Thyroid gland (tissue), 4 donors: ENCODE measurements at regions not wholly inside any gene's neighbourhood (a gene's known extent, or its start where the extent isn't known, plus 50 kb on each side); places are given as distances from the start of the nearest gene placed in this dataset.

Experiments used
- CTCF ChIP-seq, 6 experiments: fragments of 200-600 bp in 3 of 6; fragments of 450-650 bp in 3 of 6; sonication (generic) in 3 of 6; IDR thresholded peaks; one replicate each; pipeline ENCODE4 v1.5.1; 2016 to 2019; ENCODE audit warnings: antibody characterized with exemption in 6 of 6, mild to moderate bottlenecking in 2 of 6, inconsistent platforms in 1 of 6, moderate library complexity in 1 of 6
- POLR2A ChIP-seq, 2 donors: fragments of 450-650 bp; IDR thresholded peaks; one replicate each; pipeline ENCODE4 v1.6.1; 2017; ENCODE audit warnings: antibody characterized with exemption in 2 of 2, mild to moderate bottlenecking in 2 of 2, moderate library complexity in 1 of 2

DNA sequence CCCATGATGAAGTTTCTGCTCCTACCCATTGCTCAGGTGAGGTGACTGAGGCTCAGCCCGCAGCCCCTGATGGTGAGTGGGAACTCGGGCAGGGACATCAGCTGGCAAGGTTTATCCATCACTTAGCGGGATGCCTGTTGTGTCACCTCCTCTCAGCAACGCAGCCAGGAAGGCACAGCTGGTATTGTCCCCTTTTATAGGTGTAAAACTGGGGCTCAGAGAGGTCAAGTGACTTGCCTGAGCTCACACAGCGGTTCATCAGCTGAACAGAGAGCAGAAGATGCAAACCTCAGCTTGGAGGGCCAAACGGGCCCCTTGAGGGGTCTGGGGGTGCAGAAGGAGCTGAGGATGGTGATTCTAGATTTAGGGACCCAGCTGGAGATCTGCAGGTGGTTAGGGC is 143.6 kb downstream of the PHETA1 start:
- no peak for TF ChIP-seq CTCF (IDR thresholded peaks at IDR 0.05)
- no peak for TF ChIP-seq POLR2A (IDR thresholded peaks at IDR 0.05)
